ENCODE measurements at regions not wholly inside any gene's neighbourhood (a gene's known extent, or its start where the extent isn't known, plus 50 kb on each side); places are given as distances from the start of the nearest gene placed in this dataset.

DNA sequence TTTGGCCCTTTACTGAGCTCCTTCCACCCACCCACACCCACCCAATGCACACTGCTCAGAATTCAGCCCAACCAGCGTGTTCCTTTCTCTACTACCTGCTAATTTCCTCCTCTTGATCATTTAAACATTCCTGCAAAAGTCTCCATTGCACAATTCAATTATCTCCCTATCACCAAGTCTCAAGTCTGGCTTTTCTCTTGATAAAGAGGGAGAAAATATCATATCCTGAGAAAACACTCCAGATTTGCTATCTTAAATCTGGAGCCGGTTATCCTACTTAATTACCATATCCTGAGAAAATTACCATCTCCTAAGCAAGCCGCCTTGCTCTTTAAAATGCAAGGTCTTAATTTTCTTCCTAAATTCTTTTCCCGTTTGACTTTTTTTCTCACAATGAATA is 505.5 kb downstream of the XPNPEP1 start:
- Histone ChIP-seq H2AFZ (ENCODE audit: low read depth) (no peak overlapping the region), H3K27me3 (ENCODE audit: insufficient read depth, low read depth) (no peaks in the 10 kb centered on the region), H3K79me2 (ENCODE audit: insufficient read depth, low read depth) (no peaks in the 10 kb centered on the region), H3K9ac (no peak overlapping the region), H3K4me2 (no peak overlapping the region), H4K20me1 (ENCODE audit: insufficient read depth) (no peaks in the 10 kb centered on the region), H3K4me3 (IDR thresholded peaks at IDR 0.05; ENCODE audit: insufficient read depth, low read depth, low read length) (no peak overlapping the region), H3K4me1 (ENCODE audit: low read depth, poor library complexity, severe bottlenecking) (no peaks in the 10 kb centered on the region), H3K36me3 (ENCODE audit: insufficient read depth) (no peaks in the 10 kb centered on the region), H3K27ac (no peak overlapping the region)
- TF ChIP-seq CTCF (conservative IDR thresholded peaks at IDR 0.05; ENCODE audit: low read depth, low read length): no peak

DNA sequence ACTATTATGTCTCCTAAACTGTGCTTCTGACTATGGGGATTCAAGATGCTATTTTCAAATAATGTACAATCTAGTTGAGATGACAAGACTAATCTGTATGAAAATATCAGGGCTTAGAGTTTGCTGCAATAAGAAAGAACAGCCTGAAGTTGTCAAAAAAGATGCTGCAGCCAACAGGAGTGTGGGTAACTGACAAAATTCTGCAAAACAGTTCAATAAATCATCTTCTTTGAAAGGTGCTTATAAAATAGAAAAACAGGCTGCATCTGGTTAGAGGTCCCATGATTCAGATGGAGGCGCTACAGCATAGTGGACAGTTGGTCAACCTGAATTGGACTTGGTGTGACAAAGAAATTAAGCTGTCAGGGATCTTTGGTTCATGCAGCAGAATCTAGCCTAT is 511.0 kb downstream of the XPNPEP1 start:
- H4K20me1 ChIP-seq (ENCODE audit: insufficient read depth): no peaks in the 10 kb centered on the region
- H3K4me3 ChIP-seq (IDR thresholded peaks at IDR 0.05; ENCODE audit: insufficient read depth, low read depth, low read length): no peak overlapping the region
- TF ChIP-seq CTCF (conservative IDR thresholded peaks at IDR 0.05; ENCODE audit: low read depth, low read length): no peak
- H3K4me1 ChIP-seq (ENCODE audit: low read depth, poor library complexity, severe bottlenecking): no peaks in the 10 kb centered on the region
- H2AFZ ChIP-seq (ENCODE audit: low read depth): no peak overlapping the region
- H3K36me3 ChIP-seq (ENCODE audit: insufficient read depth): no peaks in the 10 kb centered on the region
- no peaks in the 10 kb centered on the region for H3K79me2 ChIP-seq (ENCODE audit: insufficient read depth, low read depth)
- H3K27me3 ChIP-seq (ENCODE audit: insufficient read depth, low read depth): no peaks in the 10 kb centered on the region
- no peak overlapping the region for H3K27ac ChIP-seq
- H3K4me2 ChIP-seq: no peak overlapping the region
- H3K9ac ChIP-seq: no peak overlapping the region

GRCh38 chr10:109411917-109412316 is 511.4 kb downstream of the XPNPEP1 start:
- no peak overlapping the region for H3K4me2 ChIP-seq
- no peaks in the 10 kb centered on the region for H3K36me3 ChIP-seq (ENCODE audit: insufficient read depth)
- H3K9ac ChIP-seq: no peak overlapping the region
- no peak for TF ChIP-seq CTCF (conservative IDR thresholded peaks at IDR 0.05; ENCODE audit: low read depth, low read length)
- H3K4me3 ChIP-seq (IDR thresholded peaks at IDR 0.05; ENCODE audit: insufficient read depth, low read depth, low read length): no peak overlapping the region
- H3K79me2 ChIP-seq (ENCODE audit: insufficient read depth, low read depth): no peaks in the 10 kb centered on the region
- no peaks in the 10 kb centered on the region for H4K20me1 ChIP-seq (ENCODE audit: insufficient read depth)
- no peaks in the 10 kb centered on the region for H3K27me3 ChIP-seq (ENCODE audit: insufficient read depth, low read depth)
- no peaks in the 10 kb centered on the region for H3K4me1 ChIP-seq (ENCODE audit: low read depth, poor library complexity, severe bottlenecking)
- H3K27ac ChIP-seq: no peak overlapping the region
- no peak overlapping the region for H2AFZ ChIP-seq (ENCODE audit: low read depth)

DNA sequence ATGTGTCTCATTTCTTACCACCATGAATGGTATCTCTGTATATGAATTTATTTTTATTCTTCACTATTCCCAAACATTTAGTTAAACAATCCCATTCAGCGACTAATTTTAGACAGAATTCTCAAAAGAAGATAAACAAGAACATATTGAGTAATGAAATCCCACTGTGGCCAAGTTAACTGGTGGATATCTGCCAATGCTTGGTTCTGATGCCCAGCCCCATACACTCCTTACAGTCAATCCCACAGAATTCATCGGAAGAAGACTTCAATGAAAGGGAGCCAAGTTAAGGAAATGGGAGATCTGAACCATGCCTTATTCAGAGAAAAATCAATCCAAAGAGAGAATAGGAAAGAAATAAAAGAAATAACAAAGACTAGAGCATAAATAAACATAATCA is 518.0 kb downstream of the XPNPEP1 start:
- H3K27me3 ChIP-seq (ENCODE audit: insufficient read depth, low read depth): no peaks in the 10 kb centered on the region
- H3K4me3 ChIP-seq (IDR thresholded peaks at IDR 0.05; ENCODE audit: insufficient read depth, low read depth, low read length): no peak overlapping the region
- no peak overlapping the region for H3K9ac ChIP-seq
- H3K4me1 ChIP-seq (ENCODE audit: low read depth, poor library complexity, severe bottlenecking): no peaks in the 10 kb centered on the region
- TF ChIP-seq CTCF (conservative IDR thresholded peaks at IDR 0.05; ENCODE audit: low read depth, low read length): no peak
- no peak overlapping the region for H2AFZ ChIP-seq (ENCODE audit: low read depth)
- H3K79me2 ChIP-seq (ENCODE audit: insufficient read depth, low read depth): no peaks in the 10 kb centered on the region
- H3K4me2 ChIP-seq: no peak overlapping the region
- H3K27ac ChIP-seq: no peak overlapping the region
- H4K20me1 ChIP-seq (ENCODE audit: insufficient read depth): no peaks in the 10 kb centered on the region
- H3K36me3 ChIP-seq (ENCODE audit: insufficient read depth): no peaks in the 10 kb centered on the region

GRCh38 chr10:109403551-109403950 is 519.8 kb downstream of the XPNPEP1 start:
- TF ChIP-seq CTCF (conservative IDR thresholded peaks at IDR 0.05; ENCODE audit: low read depth, low read length): no peak
- Histone ChIP-seq H3K4me3 (IDR thresholded peaks at IDR 0.05; ENCODE audit: insufficient read depth, low read depth, low read length) (no peak overlapping the region), H3K27me3 (ENCODE audit: insufficient read depth, low read depth) (no peaks in the 10 kb centered on the region), H3K4me2 (no peak overlapping the region), H4K20me1 (ENCODE audit: insufficient read depth) (no peaks in the 10 kb centered on the region), H3K4me1 (ENCODE audit: low read depth, poor library complexity, severe bottlenecking) (no peaks in the 10 kb centered on the region), H3K9ac (no peak overlapping the region), H3K27ac (no peak overlapping the region), H2AFZ (ENCODE audit: low read depth) (no peak overlapping the region), H3K36me3 (ENCODE audit: insufficient read depth) (no peaks in the 10 kb centered on the region), H3K79me2 (ENCODE audit: insufficient read depth, low read depth) (no peaks in the 10 kb centered on the region)

All from KMS-11 (cell line).